Prostate gland (tissue), 2 donors: ENCODE measurements at regions not wholly inside any gene's neighbourhood (a gene's known extent, or its start where the extent isn't known, plus 50 kb on each side); places are given as distances from the start of the nearest gene placed in this dataset.
A peak's percentile ranks its signal among the peaks of the same experiment; 100 is the strongest.

Experiments
- DNase-seq: peaks from one replicate; pipeline ENCODE4 v3.0.0-alpha.2; 2019; ENCODE audit warnings: low spot score
- H3K27ac ChIP-seq, 2 donors: fragments of 200-600 bp; sonication (generic); 2 replicates each; pipeline ENCODE4 v1.5.1; 2017 to 2019
- H3K27me3 ChIP-seq: fragments of 200-600 bp; sonication (generic); replicated peaks from 2 replicates; pipeline ENCODE4 v1.5.1; 2019; ENCODE audit not compliant: insufficient read depth
- H3K36me3 ChIP-seq, 2 donors: fragments of 200-600 bp; sonication (generic); 1 replicate in 1 of 2; 2 replicates in 1 of 2; pipeline versions ENCODE4 v1.5.1 to v1.8.1; 2017 to 2019
- H3K4me1 ChIP-seq: fragments of 200-600 bp; sonication (generic); replicated peaks from 2 replicates; pipeline ENCODE4 v1.5.1; 2019
- H3K4me3 ChIP-seq, 2 donors: fragments of 200-600 bp; sonication (generic); 2 replicates each; pipeline ENCODE4 v1.5.1; 2017 to 2019
- H3K9me3 ChIP-seq: fragments of 200-600 bp; sonication (generic); 2 replicates; pipeline ENCODE4 v1.5.1; 2017
- POLR2A ChIP-seq: fragments of 450-650 bp; IDR thresholded peaks from one replicate; pipeline ENCODE4 v1.6.1; 2016; ENCODE audit warnings: antibody characterized with exemption, mild to moderate bottlenecking
- POLR2AphosphoS5 ChIP-seq: sonication (generic); formaldehyde crosslinking; IDR thresholded peaks from one replicate; pipeline ENCODE4 v1.6.1; 2017; ENCODE audit warnings: antibody characterized with exemption
- WGBS: methylation state at CpG from one replicate; pipeline ENCODE4 v1.1.5; 2018; 5-methylcytosine and 5-hydroxymethylcytosine counted together
- intact Hi-C: fragments of 100-400 bp; cut with DNase I; formaldehyde crosslinking; loops from one replicate; pipeline ENCODE4 v1.14.2; 2022
- TF ChIP-seq, protein P1 (sequence below), 4 experiments: fragments of 200-600 bp in 2 of 4; fragments of 450-650 bp in 2 of 4; sonication (generic) in 2 of 4; IDR thresholded peaks; 1 replicate in 3 of 4; 2 replicates in 1 of 4; pipeline ENCODE4 v1.5.1; 2016 to 2019; ENCODE audit warnings: antibody characterized with exemption in 4 of 4, mild to moderate bottlenecking in 2 of 4, moderate library complexity in 2 of 4

DNA sequence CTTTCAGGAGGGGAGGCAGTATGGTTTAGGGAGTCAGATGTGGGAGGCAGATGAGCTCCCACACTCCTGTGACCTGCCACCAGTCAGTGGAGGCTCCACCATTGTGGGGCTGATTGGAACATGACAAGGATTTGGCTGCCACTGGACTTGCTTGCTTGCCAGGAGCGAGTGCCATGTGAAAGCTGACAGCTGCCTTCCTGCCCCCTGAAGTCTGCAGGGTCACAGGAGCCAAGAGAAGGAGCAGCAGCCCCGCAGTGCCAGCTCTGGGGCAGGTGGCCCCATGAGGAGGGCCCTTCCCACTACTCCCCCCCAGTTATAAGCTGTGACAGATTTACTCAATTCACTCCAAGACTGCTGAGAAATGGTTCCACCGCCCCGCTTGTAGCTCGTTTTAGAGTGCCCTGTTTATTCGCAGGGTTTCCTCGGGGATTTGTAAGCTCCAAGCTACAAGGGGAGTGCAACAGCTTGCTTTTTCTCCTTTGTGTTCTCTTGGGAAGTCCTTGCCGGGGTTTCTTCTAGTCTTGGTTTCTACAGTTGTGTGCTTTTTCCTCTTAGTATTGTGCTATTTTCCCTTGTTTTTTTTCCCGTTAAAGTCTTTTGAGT, 414.3 kb downstream of the MEIS1 start:
- intact Hi-C loops, result no loop called here
- H3K4me1 ChIP-seq, result peaks cover 3% of the 10 kb centered on the region
- H3K36me3 ChIP-seq, result no peaks in the 10 kb centered on the region
- 88% methylated on average over 9 of the region's 9 CpGs for WGBS
- DNase-seq, result no peak
- TF ChIP-seq, protein P1, sequence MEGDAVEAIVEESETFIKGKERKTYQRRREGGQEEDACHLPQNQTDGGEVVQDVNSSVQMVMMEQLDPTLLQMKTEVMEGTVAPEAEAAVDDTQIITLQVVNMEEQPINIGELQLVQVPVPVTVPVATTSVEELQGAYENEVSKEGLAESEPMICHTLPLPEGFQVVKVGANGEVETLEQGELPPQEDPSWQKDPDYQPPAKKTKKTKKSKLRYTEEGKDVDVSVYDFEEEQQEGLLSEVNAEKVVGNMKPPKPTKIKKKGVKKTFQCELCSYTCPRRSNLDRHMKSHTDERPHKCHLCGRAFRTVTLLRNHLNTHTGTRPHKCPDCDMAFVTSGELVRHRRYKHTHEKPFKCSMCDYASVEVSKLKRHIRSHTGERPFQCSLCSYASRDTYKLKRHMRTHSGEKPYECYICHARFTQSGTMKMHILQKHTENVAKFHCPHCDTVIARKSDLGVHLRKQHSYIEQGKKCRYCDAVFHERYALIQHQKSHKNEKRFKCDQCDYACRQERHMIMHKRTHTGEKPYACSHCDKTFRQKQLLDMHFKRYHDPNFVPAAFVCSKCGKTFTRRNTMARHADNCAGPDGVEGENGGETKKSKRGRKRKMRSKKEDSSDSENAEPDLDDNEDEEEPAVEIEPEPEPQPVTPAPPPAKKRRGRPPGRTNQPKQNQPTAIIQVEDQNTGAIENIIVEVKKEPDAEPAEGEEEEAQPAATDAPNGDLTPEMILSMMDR (IDR thresholded peaks at IDR 0.05), result no peak
- no peak for TF ChIP-seq POLR2AphosphoS5
- TF ChIP-seq POLR2A, result no peak
- no peak overlapping the region for H3K4me3 ChIP-seq
- H3K27ac ChIP-seq, result no peak overlapping the region
- H3K27me3 ChIP-seq, result no peaks in the 10 kb centered on the region
- H3K9me3 ChIP-seq, result no peaks in the 10 kb centered on the region

GRCh38 chr2:66850376-66850775, 415.5 kb downstream of the MEIS1 start:
- DNase-seq, result no peak
- intact Hi-C loops, result loop anchor here (10.0 kb wide), 2 partner anchors 276 to 416 kb away; partner anchors contain the start of gene MEIS1
- WGBS, result 78% methylated on average over 10 of the region's 10 CpGs
- no peaks in the 10 kb centered on the region for H3K27me3 ChIP-seq
- H3K27ac ChIP-seq, result peak overlapping the region in 1 of 2 donors; percentile 30
- H3K36me3 ChIP-seq, result no peaks in the 10 kb centered on the region
- no peak overlapping the region for H3K4me3 ChIP-seq
- H3K9me3 ChIP-seq, result no peaks in the 10 kb centered on the region
- H3K4me1 ChIP-seq, result peaks cover 3% of the 10 kb centered on the region
- TF ChIP-seq POLR2A (no peak), POLR2AphosphoS5 (no peak)
- TF ChIP-seq, protein P1 (IDR thresholded peaks at IDR 0.05), result no peak

GRCh38 chr2:66851449-66851872, 416.5 kb downstream of the MEIS1 start:
- no peak overlapping the region for H3K4me3 ChIP-seq
- 58% methylated on average over 1 of the region's 1 CpG for WGBS
- intact Hi-C loops, result loop anchor here (10.0 kb wide), 2 partner anchors 277 to 417 kb away; partner anchors contain the start of gene MEIS1

GRCh38 chr2:66852953-66853352, 418.0 kb downstream of the MEIS1 start:
- Histone ChIP-seq H3K36me3 (no peaks in the 10 kb centered on the region), H3K27me3 (no peaks in the 10 kb centered on the region), H3K4me1 (peaks cover 3% of the 10 kb centered on the region), H3K9me3 (no peaks in the 10 kb centered on the region), H3K4me3 (no peak overlapping the region), H3K27ac (peak overlapping the region in 1 of 2 donors; percentile 60)
- DNase-seq, result no peak
- intact Hi-C loops, result loop anchor here (10.0 kb wide), 2 partner anchors 278 to 418 kb away; partner anchors contain the start of gene MEIS1
- TF ChIP-seq, protein P1 (IDR thresholded peaks at IDR 0.05), result no peak
- TF ChIP-seq POLR2A (no peak), POLR2AphosphoS5 (no peak)
- WGBS, result 68% methylated on average over 6 of the region's 6 CpGs

More at GRCh38 chr2:66851449-66851872, 416.5 kb downstream of the MEIS1 start:
- Histone ChIP-seq H3K9me3 (no peaks in the 10 kb centered on the region), H3K27ac (no peak overlapping the region), H3K4me1 (peaks cover 3% of the 10 kb centered on the region), H3K27me3 (no peaks in the 10 kb centered on the region), H3K36me3 (no peaks in the 10 kb centered on the region)
- TF ChIP-seq, protein P1 (IDR thresholded peaks at IDR 0.05), result no peak
- DNase-seq, result no peak

DNA sequence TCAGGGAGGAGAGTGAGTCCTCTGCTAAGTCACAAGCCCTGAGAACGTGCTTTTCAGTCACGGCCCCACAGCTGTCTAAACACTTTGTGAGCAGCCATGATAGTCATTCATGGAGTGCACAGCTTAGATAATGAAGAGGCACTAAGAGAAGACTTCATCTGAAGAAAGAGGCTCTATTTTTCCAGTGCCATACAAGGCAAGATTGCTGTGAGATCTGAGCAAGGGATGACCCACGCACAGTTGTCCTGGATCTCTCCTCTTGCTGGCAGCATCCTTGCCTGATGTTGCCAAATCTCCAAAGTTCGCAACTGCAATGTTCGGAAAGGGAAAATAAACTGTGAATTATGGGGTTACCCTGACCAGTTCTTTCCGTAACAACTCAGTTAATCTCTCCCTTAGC, 418.7 kb downstream of the MEIS1 start:
- H3K4me1 ChIP-seq, result peaks cover 3% of the 10 kb centered on the region
- H3K27ac ChIP-seq, result peak overlapping the region; percentile 37 to 60
- TF ChIP-seq, protein P1 (IDR thresholded peaks at IDR 0.05), result no peak
- peak; percentile 54 for TF ChIP-seq POLR2AphosphoS5
- no peaks in the 10 kb centered on the region for H3K9me3 ChIP-seq
- no peaks in the 10 kb centered on the region for H3K27me3 ChIP-seq
- H3K4me3 ChIP-seq, result no peak overlapping the region
- no peak for DNase-seq
- 44% methylated on average over 6 of the region's 6 CpGs for WGBS
- intact Hi-C loops, result loop anchor here (10.0 kb wide), 2 partner anchors 279 to 419 kb away; partner anchors contain the start of gene MEIS1
- H3K36me3 ChIP-seq, result no peaks in the 10 kb centered on the region
